T-cell (primary cell): ENCODE measurements at regions not wholly inside any gene's neighbourhood (a gene's known extent, or its start where the extent isn't known, plus 50 kb on each side); places are given as distances from the start of the nearest gene placed in this dataset.
"Not testable (repeated sequence)": the region's sequence is repeated elsewhere in the genome, so short reads cannot be mapped to it uniquely, and the experiment has no call there.

Source experiments
- ATAC-seq, 4 experiments: fragments of 200-7000 bp in 3 of 4; fragments of 150-1000 bp in 1 of 4; cut with Tn5 transposase; replicated peaks in 1 of 4; 1 replicate in 3 of 4; 2 replicates in 1 of 4; pipeline ENCODE4 v1.10.0; 2021; ENCODE audit warnings: moderate library complexity in 3 of 4, mild to moderate bottlenecking in 2 of 4, moderate number of reproducible peaks in 1 of 4
- CTCF ChIA-PET, 2 donors: fragments of 300-600 bp; sonication (Branson Sonifier 250); formaldehyde crosslinking; loops; one replicate each; lab custom pipeline; 2022; ENCODE audit warnings: antibody characterized with exemption in 2 of 2; lab: Charles Lee
- POLR2A ChIA-PET, 2 donors: fragments of 300-600 bp; sonication (Branson Sonifier 250); formaldehyde crosslinking; loops; one replicate each; lab custom pipeline; 2022; ENCODE audit warnings: antibody characterized with exemption in 2 of 2; lab: Charles Lee
- DNase-seq, 35 experiments: peaks; one replicate each; pipeline versions ENCODE4 v3.0.0 to v3.0.0-alpha.2; 2013 to 2023
- H3K27ac ChIP-seq: one replicate; pipeline ENCODE4 v1.5.1; 2013; ENCODE audit warnings: low read length
- H3K27me3 ChIP-seq, 2 experiments: replicated peaks in 1 of 2; 1 replicate in 1 of 2; 2 replicates in 1 of 2; pipeline versions ENCODE4 v1.6.1 to v1.7.0; 2013; ENCODE audit warnings: low read length in 1 of 2, mixed read lengths in 1 of 2; ENCODE audit not compliant: control insufficient read depth in 2 of 2, insufficient read depth in 2 of 2; ENCODE audit errors: extremely low read depth in 1 of 2
- H3K36me3 ChIP-seq, 2 donors: 1 replicate in 1 of 2; 2 replicates in 1 of 2; pipeline versions ENCODE4 v1.6.1 to v1.7.0; 2013; ENCODE audit warnings: low read length in 1 of 2; ENCODE audit not compliant: control insufficient read depth in 2 of 2, insufficient read depth in 1 of 2; ENCODE audit errors: extremely low read depth in 1 of 2
- H3K4me1 ChIP-seq, 2 experiments: 1 replicate in 1 of 2; 2 replicates in 1 of 2; pipeline versions ENCODE4 v1.6.1 to v1.7.0; 2013; ENCODE audit warnings: low read length in 2 of 2, mixed read lengths in 1 of 2; ENCODE audit not compliant: insufficient read depth in 2 of 2, control insufficient read depth in 1 of 2; ENCODE audit errors: extremely low read depth in 1 of 2
- H3K4me3 ChIP-seq, 2 donors: 1 replicate in 1 of 2; 2 replicates in 1 of 2; pipeline versions ENCODE4 v1.5.1 to v1.7.0; 2013; ENCODE audit warnings: mild to moderate bottlenecking in 2 of 2, low read length in 1 of 2, moderate library complexity in 1 of 2; ENCODE audit not compliant: control insufficient read depth in 1 of 2; ENCODE audit errors: extremely low read depth in 1 of 2
- H3K9me3 ChIP-seq: 2 replicates; pipeline ENCODE4 v1.7.0; 2013
- H3K27ac Mint-ChIP-seq, 2 donors: one replicate each; pipeline ENCODE4 v1.8.0; 2020 to 2021; ENCODE audit warnings: mild to moderate bottlenecking in 2 of 2, mixed read lengths in 2 of 2
- H3K27me3 Mint-ChIP-seq, 2 donors: one replicate each; pipeline ENCODE4 v1.8.0; 2021 to 2022; ENCODE audit warnings: mixed read lengths in 2 of 2
- H3K36me3 Mint-ChIP-seq: one replicate; pipeline ENCODE4 v1.8.0; 2021; ENCODE audit warnings: mixed read lengths
- H3K4me1 Mint-ChIP-seq, 3 donors: one replicate each; pipeline ENCODE4 v1.8.0; 2020 to 2022; ENCODE audit warnings: mixed read lengths in 3 of 3, mild to moderate bottlenecking in 1 of 3
- H3K4me3 Mint-ChIP-seq, 3 donors: one replicate each; pipeline ENCODE4 v1.8.0; 2020 to 2022; ENCODE audit warnings: mild to moderate bottlenecking in 3 of 3, mixed read lengths in 3 of 3, moderate library complexity in 3 of 3
- H3K9me3 Mint-ChIP-seq, 3 donors: one replicate each; pipeline ENCODE4 v1.8.0; 2020 to 2022; ENCODE audit warnings: mixed read lengths in 3 of 3
- WGBS: methylation state at CpG from one replicate; pipeline ENCODE4 v1.1.5; 2013; ENCODE audit warnings: missing lambda C conversion rate; ENCODE audit not compliant: insufficient coverage; 5-methylcytosine and 5-hydroxymethylcytosine counted together

GRCh38 chr10:133689897-133690296 is 63.3 kb upstream of the FRG2B start:
- H3K36me3 ChIP-seq, H3K4me3 ChIP-seq, CTCF ChIA-PET, H3K27me3 ChIP-seq, H3K27ac Mint-ChIP-seq, H3K9me3 ChIP-seq, H3K36me3 Mint-ChIP-seq, POLR2A ChIA-PET, H3K4me1 ChIP-seq, H3K9me3 Mint-ChIP-seq, H3K4me3 Mint-ChIP-seq, H3K4me1 Mint-ChIP-seq, H3K27me3 Mint-ChIP-seq, DNase-seq, H3K27ac ChIP-seq, ATAC-seq: not testable (repeated sequence)
- 18% methylated on average over 3 of the region's 6 CpGs for WGBS

DNA sequence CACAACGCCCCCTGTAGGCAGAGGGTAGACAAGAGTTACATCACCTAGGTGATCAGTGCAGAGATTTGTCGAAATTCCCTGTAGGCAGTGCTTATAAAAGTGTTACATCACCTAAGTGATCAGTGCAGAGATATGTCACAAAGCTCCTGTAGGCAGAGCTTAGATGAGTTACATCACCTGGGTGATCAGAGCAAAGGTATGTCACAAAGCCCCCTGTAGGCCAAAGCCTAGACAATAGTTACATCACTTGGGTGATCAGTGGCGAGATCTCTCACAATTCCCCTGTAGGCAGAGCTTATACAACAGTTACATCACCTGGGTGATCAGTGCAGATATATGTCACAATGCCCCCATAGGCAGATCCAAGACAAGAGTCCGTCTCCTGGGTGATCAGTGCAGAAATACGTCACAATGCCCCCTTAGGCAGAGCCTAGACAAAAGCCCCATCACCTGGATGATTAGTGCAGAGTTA is 61.9 kb upstream of the FRG2B start:
- H3K4me3 ChIP-seq, H3K27ac Mint-ChIP-seq, H3K27me3 ChIP-seq, H3K36me3 ChIP-seq, H3K4me3 Mint-ChIP-seq, H3K4me1 Mint-ChIP-seq, CTCF ChIA-PET, DNase-seq, POLR2A ChIA-PET, H3K36me3 Mint-ChIP-seq, H3K9me3 Mint-ChIP-seq, H3K27me3 Mint-ChIP-seq, H3K27ac ChIP-seq, H3K9me3 ChIP-seq, H3K4me1 ChIP-seq: not testable (repeated sequence)
- peak in 3 of 4 experiments; percentile 30 to 58 (median 46) for ATAC-seq
- WGBS: no CpG with 5 or more reads among the region's 5 CpGs

DNA sequence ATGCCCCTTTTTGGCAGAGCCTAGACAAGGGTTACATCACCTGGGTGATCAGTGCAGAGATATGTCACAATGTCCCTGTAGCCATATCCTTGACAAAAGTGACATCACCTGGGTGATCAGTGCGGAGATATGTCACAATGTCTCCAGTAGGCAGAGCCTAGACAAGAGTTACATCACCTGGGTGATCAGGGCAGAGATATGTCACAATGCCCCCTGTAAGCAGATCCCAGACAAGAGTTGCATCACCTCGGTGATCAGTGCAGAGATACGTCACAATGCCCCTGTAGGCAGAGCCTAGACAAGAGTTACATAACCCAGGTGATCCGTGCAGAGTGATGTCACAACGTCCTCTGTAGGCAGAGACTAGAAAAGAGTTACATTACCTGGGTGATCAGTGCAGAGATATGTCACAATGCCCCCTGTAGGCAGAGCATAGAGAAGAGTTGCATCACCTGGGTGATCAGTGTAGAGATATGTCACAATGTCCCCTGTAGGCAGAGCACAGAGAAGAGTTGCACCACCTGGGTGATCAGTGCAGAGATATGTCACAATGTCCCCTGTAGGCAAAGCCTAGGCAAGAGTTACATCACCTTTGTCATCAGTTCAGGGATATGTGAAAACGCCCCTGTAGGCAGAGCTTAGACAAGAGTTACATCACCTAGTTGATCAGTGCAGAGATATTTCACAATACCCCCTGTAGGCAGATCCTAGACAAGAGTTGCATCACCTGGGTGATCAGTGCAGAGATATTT is 61.3 kb upstream of the FRG2B start:
- H3K4me1 ChIP-seq, H3K36me3 ChIP-seq, H3K27me3 Mint-ChIP-seq, POLR2A ChIA-PET, H3K9me3 ChIP-seq, DNase-seq, H3K36me3 Mint-ChIP-seq, H3K9me3 Mint-ChIP-seq, CTCF ChIA-PET, H3K27me3 ChIP-seq, H3K27ac ChIP-seq, H3K4me3 ChIP-seq, H3K4me3 Mint-ChIP-seq, H3K27ac Mint-ChIP-seq, H3K4me1 Mint-ChIP-seq: not testable (repeated sequence)
- WGBS: 58% methylated on average over 4 of the region's 6 CpGs
- ATAC-seq: peak in 3 of 4 experiments; percentile 50 to 60 (median 58)

- DNase-seq, H3K27ac Mint-ChIP-seq, CTCF ChIA-PET, H3K27ac ChIP-seq, H3K4me3 ChIP-seq, POLR2A ChIA-PET, H3K9me3 Mint-ChIP-seq, H3K36me3 Mint-ChIP-seq, H3K9me3 ChIP-seq, H3K27me3 ChIP-seq, H3K4me1 Mint-ChIP-seq, H3K4me3 Mint-ChIP-seq, H3K36me3 ChIP-seq, H3K4me1 ChIP-seq, H3K27me3 Mint-ChIP-seq: not testable (repeated sequence)
- no CpG with 5 or more reads among the region's 3 CpGs for WGBS
- ATAC-seq: peak in 2 of 4 experiments; percentile 16 to 25
These were observed 60.4 kb upstream of the FRG2B start for GRCh38 chr10:133686992-133687391.
